AG09319 (cell line): ENCODE measurements at regions not wholly inside any gene's neighbourhood (a gene's known extent, or its start where the extent isn't known, plus 50 kb on each side); places are given as distances from the start of the nearest gene placed in this dataset.

Source experiments
- DNase-seq: peaks from one replicate; pipeline ENCODE4 v3.0.0-alpha.2; 2010; ENCODE audit warnings: low read depth; ENCODE audit errors: extremely low read depth
- TF ChIP-seq, protein P1 (sequence below): IDR thresholded peaks from 2 replicates; pipeline ENCODE4 v1.5.1; 2011; ENCODE audit warnings: low read depth, mild to moderate bottlenecking, inconsistent platforms, low read length, moderate library complexity

DNA sequence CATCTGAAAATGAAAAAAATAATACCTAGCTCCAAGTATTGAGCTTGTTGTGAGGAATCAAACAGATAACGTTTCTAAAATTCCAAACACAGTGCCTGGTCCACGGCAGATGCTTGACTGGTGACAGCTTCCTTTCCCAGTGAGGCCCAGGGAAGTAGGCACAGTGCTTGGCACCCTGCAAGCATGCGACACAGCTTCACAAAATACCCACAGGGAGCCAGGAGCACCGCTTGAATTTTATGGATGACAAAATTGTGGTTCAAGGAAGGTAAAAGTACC lies 205.1 kb upstream of the TNP1 start:
- DNase-seq = no peak
- TF ChIP-seq, protein P1, sequence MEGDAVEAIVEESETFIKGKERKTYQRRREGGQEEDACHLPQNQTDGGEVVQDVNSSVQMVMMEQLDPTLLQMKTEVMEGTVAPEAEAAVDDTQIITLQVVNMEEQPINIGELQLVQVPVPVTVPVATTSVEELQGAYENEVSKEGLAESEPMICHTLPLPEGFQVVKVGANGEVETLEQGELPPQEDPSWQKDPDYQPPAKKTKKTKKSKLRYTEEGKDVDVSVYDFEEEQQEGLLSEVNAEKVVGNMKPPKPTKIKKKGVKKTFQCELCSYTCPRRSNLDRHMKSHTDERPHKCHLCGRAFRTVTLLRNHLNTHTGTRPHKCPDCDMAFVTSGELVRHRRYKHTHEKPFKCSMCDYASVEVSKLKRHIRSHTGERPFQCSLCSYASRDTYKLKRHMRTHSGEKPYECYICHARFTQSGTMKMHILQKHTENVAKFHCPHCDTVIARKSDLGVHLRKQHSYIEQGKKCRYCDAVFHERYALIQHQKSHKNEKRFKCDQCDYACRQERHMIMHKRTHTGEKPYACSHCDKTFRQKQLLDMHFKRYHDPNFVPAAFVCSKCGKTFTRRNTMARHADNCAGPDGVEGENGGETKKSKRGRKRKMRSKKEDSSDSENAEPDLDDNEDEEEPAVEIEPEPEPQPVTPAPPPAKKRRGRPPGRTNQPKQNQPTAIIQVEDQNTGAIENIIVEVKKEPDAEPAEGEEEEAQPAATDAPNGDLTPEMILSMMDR = no peak

DNA sequence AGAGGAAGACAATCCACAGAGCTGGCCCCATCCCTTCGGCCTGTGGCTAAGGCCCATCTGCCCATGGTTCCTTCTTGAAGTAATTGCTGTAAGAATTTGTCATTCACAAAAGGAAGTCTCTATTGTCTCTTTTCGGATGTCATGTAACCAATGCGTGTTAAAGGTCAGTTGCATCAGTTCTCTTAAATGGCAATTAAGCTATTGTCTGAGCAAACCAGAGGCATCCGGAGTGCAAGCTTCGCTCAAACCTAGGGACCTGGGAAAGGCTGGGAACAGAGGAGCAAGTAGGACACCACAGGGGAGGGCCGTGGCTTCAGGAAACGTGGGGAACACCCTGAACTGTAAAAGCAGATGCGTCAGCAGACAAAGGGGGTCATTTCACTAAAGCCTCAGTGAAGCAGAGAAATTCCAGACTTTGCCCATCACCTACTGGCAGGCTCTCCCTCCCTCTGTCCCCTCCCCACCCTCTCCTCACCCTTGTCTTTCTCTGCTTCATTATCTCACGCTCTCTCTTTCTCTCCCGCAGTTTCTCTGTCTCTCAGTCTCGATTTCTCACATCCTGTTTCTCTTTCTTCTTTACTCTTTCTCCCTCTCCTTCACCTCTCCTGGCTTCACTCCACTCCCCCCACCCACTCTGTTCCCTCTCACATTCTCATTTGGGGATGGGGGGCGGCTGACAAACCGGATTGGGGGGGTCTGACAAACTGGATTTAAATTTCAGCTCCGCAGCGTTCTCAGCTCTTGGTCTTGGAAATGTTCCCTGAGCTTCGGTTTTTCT lies 204.6 kb upstream of the TNP1 start:
- no peak for DNase-seq
- TF ChIP-seq, protein P1 = no peak

DNA sequence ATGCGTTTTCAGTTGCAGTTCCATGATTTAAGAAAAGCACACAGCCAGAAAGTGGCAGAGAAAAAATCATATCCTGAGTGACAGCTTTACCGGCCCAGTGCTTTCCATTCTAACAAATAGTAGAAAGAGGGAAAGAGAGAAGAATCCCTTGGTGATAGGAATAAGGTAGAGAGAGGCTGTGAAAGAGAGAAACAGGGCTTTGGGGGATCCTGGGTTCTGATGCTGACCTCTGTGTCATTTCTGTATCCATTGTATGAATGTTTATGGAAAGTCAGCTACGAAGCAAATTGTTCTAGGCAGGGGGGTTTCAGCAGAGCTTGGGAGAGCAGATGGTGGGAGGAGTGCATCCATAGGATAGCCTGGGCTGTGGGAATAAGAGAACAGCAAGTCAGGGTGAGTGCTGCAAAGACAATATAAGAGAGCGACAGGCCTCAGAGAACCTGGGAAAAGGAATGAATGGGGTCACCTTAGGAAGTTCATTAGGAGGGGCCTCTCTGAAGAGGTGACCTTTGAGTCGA lies 203.4 kb upstream of the TNP1 start:
- TF ChIP-seq, protein P1 = no peak
- DNase-seq = no peak

DNA sequence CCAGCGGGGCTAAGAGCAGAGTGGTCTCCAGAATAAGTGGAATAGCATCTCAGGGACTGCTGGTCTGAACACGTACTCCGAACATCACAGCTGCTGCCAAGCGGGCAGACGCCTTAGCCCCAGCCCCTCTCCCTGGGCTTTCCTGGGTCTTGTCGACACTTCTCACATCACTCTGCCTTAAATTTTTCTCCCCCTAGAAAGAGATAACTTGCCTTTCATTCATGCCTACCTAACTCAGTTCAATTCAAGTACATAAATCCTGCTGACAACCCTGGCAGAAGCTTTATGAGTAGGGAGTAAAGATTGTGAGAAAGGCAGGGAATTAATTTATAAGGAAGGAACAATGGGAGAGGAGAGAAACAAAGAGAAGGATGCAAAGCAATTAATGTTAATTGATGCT lies 202.9 kb upstream of the TNP1 start:
- TF ChIP-seq, protein P1 = no peak
- no peak for DNase-seq

DNA sequence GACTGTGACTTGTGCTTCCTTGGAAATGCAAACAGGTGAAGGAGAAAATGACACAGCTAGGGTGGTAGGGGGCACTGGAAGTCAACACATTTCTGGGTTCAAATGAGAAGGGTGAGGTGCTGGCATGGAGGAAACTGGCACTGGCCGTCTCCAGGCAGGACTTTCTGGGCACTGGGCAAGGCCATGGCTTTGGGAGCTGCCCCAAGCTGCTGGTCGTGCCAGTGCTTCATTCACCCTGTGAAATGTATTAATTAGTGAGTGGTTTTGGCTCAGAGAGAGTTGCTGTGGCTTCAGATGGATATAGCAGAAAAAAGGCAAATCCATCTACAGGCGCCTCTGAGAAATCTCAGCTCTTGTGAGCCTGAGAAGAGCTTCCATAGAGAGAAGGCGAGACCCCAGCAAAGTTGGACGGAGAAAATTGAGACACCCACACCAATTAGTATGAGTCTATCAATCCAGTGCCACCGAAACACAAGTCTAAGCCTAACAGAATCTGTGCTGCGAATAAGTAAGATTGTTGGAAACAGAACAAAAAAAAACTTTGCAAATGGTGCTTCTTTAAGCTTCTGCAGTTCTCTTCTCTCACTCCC lies 202.1 kb upstream of the TNP1 start:
- no peak for DNase-seq
- TF ChIP-seq, protein P1 = no peak

DNA sequence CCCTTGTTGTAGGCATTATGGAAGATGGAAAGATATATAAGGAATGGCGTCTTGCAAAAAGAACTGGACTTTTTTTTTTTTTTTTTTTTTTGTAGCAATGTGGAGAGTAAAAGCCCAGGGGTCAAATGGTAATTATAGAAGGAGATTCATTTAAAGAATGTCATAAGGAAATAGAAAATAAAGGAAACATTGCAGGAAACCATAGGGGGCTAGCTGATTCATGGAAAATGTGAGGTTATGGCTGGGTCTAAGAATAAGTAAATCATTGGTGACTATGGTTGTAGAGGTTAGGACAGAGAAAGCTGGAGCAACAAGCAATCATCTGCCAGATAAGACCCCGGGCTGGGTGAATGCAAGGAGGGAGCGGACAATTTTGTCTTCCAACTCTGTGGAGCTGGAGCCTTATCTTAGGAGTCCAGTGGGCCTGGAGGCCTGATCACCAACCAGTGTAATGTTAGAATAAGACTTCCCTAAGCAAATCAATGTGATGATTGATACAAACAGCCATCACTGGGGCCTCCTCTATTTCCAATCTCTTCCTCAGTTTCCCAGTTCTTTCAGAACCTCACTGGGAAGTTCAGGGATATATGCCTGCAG lies 201.2 kb upstream of the TNP1 start:
- DNase-seq = no peak
- TF ChIP-seq, protein P1 = no peak

DNA sequence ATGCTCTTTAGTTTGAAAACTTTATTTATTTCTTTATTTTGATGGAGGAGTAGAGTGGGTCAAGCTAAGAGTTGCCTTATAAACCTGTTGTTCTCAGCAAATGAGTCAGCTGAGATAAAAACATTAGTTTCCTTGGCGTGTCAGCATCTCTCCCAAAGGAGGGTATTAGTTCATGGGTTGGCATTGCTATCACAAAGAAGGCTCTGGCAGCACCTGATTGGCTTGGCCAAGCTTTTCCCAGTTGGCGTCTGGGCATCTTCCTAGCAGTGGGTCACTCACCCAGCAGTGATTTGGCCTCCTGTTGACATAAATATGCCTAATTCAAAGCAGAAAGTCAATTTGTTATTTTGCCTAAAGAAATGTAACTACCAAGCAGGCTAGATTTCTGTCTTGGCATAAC lies 200.7 kb upstream of the TNP1 start:
- TF ChIP-seq, protein P1 = no peak
- DNase-seq = no peak
